Transverse colon (tissue), 4 donors: ENCODE measurements at regions not wholly inside any gene's neighbourhood (a gene's known extent, or its start where the extent isn't known, plus 50 kb on each side); places are given as distances from the start of the nearest gene placed in this dataset.

Experiments used
- CTCF ChIP-seq, 5 experiments: fragments of 200-600 bp in 3 of 5; fragments of 450-650 bp in 2 of 5; sonication (generic) in 3 of 5; IDR thresholded peaks; 1 replicate in 2 of 5; 2 replicates in 3 of 5; pipeline ENCODE4 v1.5.1; 2016 to 2017; ENCODE audit warnings: antibody characterized with exemption in 5 of 5, inconsistent platforms in 3 of 5, mild to moderate bottlenecking in 2 of 5, moderate library complexity in 1 of 5
- POLR2A ChIP-seq: fragments of 450-650 bp; IDR thresholded peaks from one replicate; pipeline ENCODE4 v1.6.1; 2016; ENCODE audit warnings: antibody characterized with exemption, mild to moderate bottlenecking, moderate library complexity
- POLR2AphosphoS5 ChIP-seq, 3 donors: sonication (generic); formaldehyde crosslinking; IDR thresholded peaks; one replicate each; pipeline ENCODE4 v1.6.1; 2016; ENCODE audit warnings: antibody characterized with exemption in 3 of 3

- TF ChIP-seq CTCF (IDR thresholded peaks at IDR 0.05) (no peak), POLR2AphosphoS5 (IDR thresholded peaks at IDR 0.05) (no peak), POLR2A (no peak)
Observed at GRCh38 chr20:48419173-48419572, 408.6 kb downstream of the PREX1 start.
